Pancreas (tissue), 10 donors: ENCODE measurements at regions not wholly inside any gene's neighbourhood (a gene's known extent, or its start where the extent isn't known, plus 50 kb on each side); places are given as distances from the start of the nearest gene placed in this dataset.

ENCODE experiments used
- ATAC-seq, 4 donors: fragments of 200-7000 bp; cut with Tn5 transposase; one replicate each; pipeline versions ENCODE4 v1.8.0 to v1.9.1; 2020; ENCODE audit warnings: mild to moderate bottlenecking in 4 of 4, moderate library complexity in 4 of 4
- DNase-seq, 6 donors: peaks; one replicate each; pipeline ENCODE4 v3.0.0-alpha.2; 2020
- FAIRE-seq: peaks from 2 replicates; lab custom pipeline; 2012; peaks lifted over from hg19 to GRCh38; lab: Jason Lieb, UNC
- H3K27ac ChIP-seq, 4 donors: fragments of 200-600 bp; sonication (generic); 1 replicate in 3 of 4; 2 replicates in 1 of 4; pipeline versions ENCODE4 v1.5.0 to v1.8.0; 2020
- H3K27me3 ChIP-seq, 4 donors: fragments of 200-600 bp; one replicate each; pipeline ENCODE4 v1.8.0; 2021
- H3K36me3 ChIP-seq, 3 donors: fragments of 200-600 bp; sonication (generic) in 1 of 3; one replicate each; pipeline versions ENCODE4 v1.5.0 to v1.8.0; 2020 to 2021
- H3K4me1 ChIP-seq, 3 donors: fragments of 200-600 bp; one replicate each; pipeline ENCODE4 v1.8.0; 2021
- H3K4me3 ChIP-seq, 4 donors: fragments of 200-600 bp; sonication (generic) in 2 of 4; one replicate each; pipeline versions ENCODE4 v1.5.0 to v1.8.0; 2020 to 2021
- H3K9me3 ChIP-seq, 4 donors: fragments of 200-600 bp; one replicate each; pipeline ENCODE4 v1.8.0; 2021
- WGBS, 2 donors: extraction: QIAGEN DNeasy Blood & Tissue Kit; methylation state at CpG; one replicate each; pipeline ENCODE4 v1.1.7; 2013; 5-methylcytosine and 5-hydroxymethylcytosine counted together
- intact Hi-C, 3 donors: fragments of 100-400 bp; cut with DNase I; formaldehyde crosslinking; loops; one replicate each; pipeline versions ENCODE4 v1.11.1 to v1.14.2; 2022
- TF ChIP-seq, protein P1 (sequence below), 4 donors: fragments of 200-600 bp; sonication (generic) in 3 of 4; IDR thresholded peaks; one replicate each; pipeline versions ENCODE4 v1.5.0 to v1.8.0; 2021; ENCODE audit warnings: antibody characterized with exemption in 4 of 4
- donor health status: healthy with polysubstance abuse.
- donor health status: DM: no; HTN: no; CAD: no; lungs with moderate emphysema.
- donor health status: DM: no; HTN: no; CAD: no.
- donor health status: control.
- donor health status: control.
- donor health status: Bipolar disorder and iron deficiency.
- donor health status: DM: yes; HTN: yes; CAD: no.
- donor health status: DM: no; HTN: no; CAD: no.
- donor health status: DM: no; HTN: no; CAD: no.
- donor health status: DM: yes; HTN: yes; CAD: no.

- Histone ChIP-seq H3K36me3 (no peaks in the 10 kb centered on the region), H3K27me3 (no peaks in the 10 kb centered on the region), H3K4me1 (no peaks in the 10 kb centered on the region), H3K27ac (no peak overlapping the region), H3K9me3 (no peaks in the 10 kb centered on the region), H3K4me3 (no peak overlapping the region)
- no peak for FAIRE-seq
- TF ChIP-seq, protein P1, sequence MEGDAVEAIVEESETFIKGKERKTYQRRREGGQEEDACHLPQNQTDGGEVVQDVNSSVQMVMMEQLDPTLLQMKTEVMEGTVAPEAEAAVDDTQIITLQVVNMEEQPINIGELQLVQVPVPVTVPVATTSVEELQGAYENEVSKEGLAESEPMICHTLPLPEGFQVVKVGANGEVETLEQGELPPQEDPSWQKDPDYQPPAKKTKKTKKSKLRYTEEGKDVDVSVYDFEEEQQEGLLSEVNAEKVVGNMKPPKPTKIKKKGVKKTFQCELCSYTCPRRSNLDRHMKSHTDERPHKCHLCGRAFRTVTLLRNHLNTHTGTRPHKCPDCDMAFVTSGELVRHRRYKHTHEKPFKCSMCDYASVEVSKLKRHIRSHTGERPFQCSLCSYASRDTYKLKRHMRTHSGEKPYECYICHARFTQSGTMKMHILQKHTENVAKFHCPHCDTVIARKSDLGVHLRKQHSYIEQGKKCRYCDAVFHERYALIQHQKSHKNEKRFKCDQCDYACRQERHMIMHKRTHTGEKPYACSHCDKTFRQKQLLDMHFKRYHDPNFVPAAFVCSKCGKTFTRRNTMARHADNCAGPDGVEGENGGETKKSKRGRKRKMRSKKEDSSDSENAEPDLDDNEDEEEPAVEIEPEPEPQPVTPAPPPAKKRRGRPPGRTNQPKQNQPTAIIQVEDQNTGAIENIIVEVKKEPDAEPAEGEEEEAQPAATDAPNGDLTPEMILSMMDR (IDR thresholded peaks at IDR 0.05) = no peak
- ATAC-seq = no peak
- intact Hi-C loops = no loop called here
- WGBS, 2 donors = 86 to 88% methylated on average over 1 of the region's 1 CpG
- DNase-seq = no peak
Measured at GRCh38 chr9:113774963-113775362, 101.1 kb upstream of the ZNF618 start.

- Histone ChIP-seq H3K9me3 (no peaks in the 10 kb centered on the region), H3K27me3 (no peaks in the 10 kb centered on the region), H3K4me1 (no peaks in the 10 kb centered on the region), H3K27ac (no peak overlapping the region), H3K4me3 (no peak overlapping the region), H3K36me3 (no peaks in the 10 kb centered on the region)
- FAIRE-seq (no peak), DNase-seq (no peak), ATAC-seq (no peak)
- TF ChIP-seq, protein P1 (IDR thresholded peaks at IDR 0.05) = no peak
- intact Hi-C loops = no loop called here
- 48 to 57% methylated on average over 3 of the region's 3 CpGs for WGBS, 2 donors
Measured at GRCh38 chr9:113775749-113776148, 100.4 kb upstream of the ZNF618 start.

DNA sequence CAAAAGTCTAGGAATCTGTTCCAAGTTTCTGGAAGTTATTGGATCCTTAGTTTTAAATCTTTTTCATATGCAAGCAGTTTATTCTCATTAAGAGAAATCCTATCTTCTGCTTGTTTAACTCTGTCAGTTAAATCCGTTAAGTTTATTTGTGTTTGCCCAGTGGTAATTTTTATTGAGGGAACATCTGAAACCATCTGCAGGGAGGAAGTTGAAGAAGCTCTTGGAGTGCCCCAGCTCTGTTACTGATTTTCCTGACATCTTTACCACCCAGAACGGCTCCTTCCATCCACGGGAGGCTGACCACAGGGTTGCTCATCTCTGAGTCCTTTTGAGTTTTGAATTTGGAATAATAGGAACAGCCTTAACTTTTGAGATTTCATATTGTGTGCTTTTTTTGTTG, 99.9 kb upstream of the ZNF618 start:
- intact Hi-C loops = no loop called here
- FAIRE-seq = no peak
- 62 to 71% methylated on average over 3 of the region's 3 CpGs for WGBS, 2 donors
- H3K36me3 ChIP-seq = no peaks in the 10 kb centered on the region
- no peaks in the 10 kb centered on the region for H3K27me3 ChIP-seq
- H3K4me3 ChIP-seq = no peak overlapping the region
- no peak overlapping the region for H3K27ac ChIP-seq
- no peak for DNase-seq
- H3K9me3 ChIP-seq = no peaks in the 10 kb centered on the region
- no peak for ATAC-seq
- TF ChIP-seq, protein P1 (IDR thresholded peaks at IDR 0.05) = no peak
- H3K4me1 ChIP-seq = no peaks in the 10 kb centered on the region

DNA sequence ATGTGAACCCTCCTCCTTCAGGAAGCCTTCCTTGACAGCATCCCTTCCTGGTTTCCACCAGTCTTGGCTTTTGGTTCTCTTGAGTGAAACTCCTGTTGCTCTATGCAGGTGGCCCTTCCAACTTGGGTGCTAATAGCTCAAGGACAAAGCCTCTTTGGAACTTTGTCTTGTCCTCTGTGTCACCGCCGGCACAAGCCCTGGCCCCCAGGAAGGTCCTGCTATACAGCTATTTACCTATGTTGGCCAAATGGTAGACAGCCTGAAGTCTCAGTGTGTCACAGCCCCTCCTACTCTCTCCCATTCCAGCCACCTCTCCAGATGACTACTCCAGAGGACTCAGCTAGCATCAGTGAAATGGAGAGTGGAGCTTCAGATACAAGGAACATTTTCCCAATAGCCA, 94.7 kb upstream of the ZNF618 start:
- no peak overlapping the region for H3K27ac ChIP-seq
- H3K36me3 ChIP-seq = no peaks in the 10 kb centered on the region
- H3K4me1 ChIP-seq = no peaks in the 10 kb centered on the region
- DNase-seq (no peak), FAIRE-seq (no peak), ATAC-seq (no peak)
- intact Hi-C loops = no loop called here
- 79 to 90% methylated on average over 2 of the region's 2 CpGs for WGBS, 2 donors
- TF ChIP-seq, protein P1 (IDR thresholded peaks at IDR 0.05) = no peak
- no peak overlapping the region for H3K4me3 ChIP-seq
- H3K9me3 ChIP-seq = no peaks in the 10 kb centered on the region
- H3K27me3 ChIP-seq = no peaks in the 10 kb centered on the region

DNA sequence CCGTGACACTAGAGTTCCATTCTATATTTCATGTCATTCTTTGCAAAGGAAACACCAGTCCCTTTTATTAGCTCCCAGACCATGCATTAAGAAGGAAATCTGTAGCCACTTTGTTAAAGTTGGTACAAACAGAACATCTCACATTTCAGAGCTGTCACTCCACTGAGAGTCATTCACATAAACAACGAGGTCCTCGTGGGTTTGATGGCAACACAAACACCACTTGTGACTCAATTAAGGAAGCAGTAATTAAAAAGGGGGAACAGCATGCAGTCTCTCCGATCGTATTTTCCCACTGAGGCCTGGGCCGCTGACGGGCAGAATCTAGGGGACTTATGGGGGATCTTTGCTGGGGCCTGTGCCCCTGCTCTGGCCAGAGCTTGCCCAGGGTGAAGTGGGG, 94.2 kb upstream of the ZNF618 start:
- Histone ChIP-seq H3K27me3 (no peaks in the 10 kb centered on the region), H3K4me3 (no peak overlapping the region), H3K36me3 (no peaks in the 10 kb centered on the region), H3K4me1 (no peaks in the 10 kb centered on the region), H3K9me3 (no peaks in the 10 kb centered on the region), H3K27ac (no peak overlapping the region)
- DNase-seq (no peak), ATAC-seq (no peak), FAIRE-seq (no peak)
- 82% methylated on average over 7 of the region's 7 CpGs for WGBS, 2 donors
- intact Hi-C loops = no loop called here
- TF ChIP-seq, protein P1 (IDR thresholded peaks at IDR 0.05) = no peak
